GM23338 (cell line): ENCODE measurements at regions not wholly inside any gene's neighbourhood (a gene's known extent, or its start where the extent isn't known, plus 50 kb on each side); places are given as distances from the start of the nearest gene placed in this dataset.

Source experiments
- CREB1 ChIP-seq: fragments of 250-450 bp; sonication (Bioruptor Pico); IDR thresholded peaks from 2 replicates; pipeline ENCODE4 v1.5.0; 2020; ENCODE audit warnings: low read depth, mild to moderate bottlenecking, moderate library complexity
- EZH2 ChIP-seq: fragments of 200-600 bp; sonication (generic); IDR thresholded peaks from one replicate; pipeline ENCODE4 v1.8.0; 2017; ENCODE audit warnings: antibody characterized with exemption, mild to moderate bottlenecking, low read depth; ENCODE audit not compliant: unreplicated experiment
- EZH2phosphoT487 ChIP-seq: fragments of 200-600 bp; sonication (generic); IDR thresholded peaks from one replicate; pipeline ENCODE4 v1.8.1; 2018; ENCODE audit warnings: antibody characterized with exemption; ENCODE audit not compliant: unreplicated experiment
- JUNB ChIP-seq: IDR thresholded peaks from one replicate; pipeline ENCODE4 v1.6.1; 2016; ENCODE audit warnings: antibody characterized with exemption; ENCODE audit not compliant: unreplicated experiment
- POLR2AphosphoS5 ChIP-seq: IDR thresholded peaks from 2 replicates; pipeline ENCODE4 v1.6.1; 2016; ENCODE audit warnings: antibody characterized with exemption, low read depth
- ZNF114 ChIP-seq: fragments of 250-450 bp; sonication (Bioruptor Pico); IDR thresholded peaks from 2 replicates; pipeline ENCODE4 v1.5.0; 2020; ENCODE audit warnings: mild to moderate bottlenecking, moderate library complexity
- ZNF331 ChIP-seq: fragments of 250-450 bp; sonication (Bioruptor Pico); IDR thresholded peaks from 2 replicates; pipeline ENCODE4 v1.5.0; 2020; ENCODE audit warnings: low read depth, mild to moderate bottlenecking, moderate library complexity
- TF ChIP-seq, protein P1 (sequence below), 2 experiments: fragments of 200-600 bp in 1 of 2; sonication (generic) in 1 of 2; conservative IDR thresholded peaks; 2 replicates each; pipeline versions ENCODE4 v1.5.1 to v1.6.1; 2016 to 2017; ENCODE audit warnings: antibody characterized with exemption in 2 of 2, low read depth in 2 of 2, mild to moderate bottlenecking in 2 of 2, moderate library complexity in 1 of 2
- TF ChIP-seq, protein P2 (sequence below): IDR thresholded peaks from one replicate; pipeline ENCODE4 v1.6.1; 2018; ENCODE audit warnings: antibody characterized with exemption; ENCODE audit not compliant: unreplicated experiment
- TF ChIP-seq, protein P3 (sequence below): IDR thresholded peaks from 2 replicates; pipeline ENCODE4 v1.6.1; 2016; ENCODE audit warnings: antibody characterized with exemption

DNA sequence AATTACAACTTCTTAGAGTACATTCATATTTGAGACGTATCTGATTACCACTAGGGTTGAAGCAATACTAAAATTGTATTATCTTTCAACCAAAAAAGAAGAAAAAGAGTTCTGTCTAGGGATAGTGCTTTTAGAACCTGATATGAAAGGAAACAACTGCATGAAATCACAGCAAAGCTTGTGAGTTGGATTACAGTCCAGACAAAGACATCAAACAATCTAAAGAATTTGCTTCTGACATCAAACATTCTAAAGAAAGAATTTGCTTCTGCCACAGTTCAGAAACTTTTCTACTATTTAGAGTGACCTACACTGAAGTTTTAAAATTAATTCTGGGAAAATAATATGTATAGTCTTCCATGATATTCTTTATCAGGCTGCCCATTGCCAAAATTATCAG is 1141.1 kb upstream of the ACO1 start:
- TF ChIP-seq CREB1 (CRISPR knock-in tag) (no peak), EZH2phosphoT487 (no peak), EZH2 (no peak), POLR2AphosphoS5 (no peak), JUNB (no peak), ZNF331 (CRISPR knock-in tag) (no peak), ZNF114 (CRISPR knock-in tag) (no peak)
- TF ChIP-seq, protein P1, sequence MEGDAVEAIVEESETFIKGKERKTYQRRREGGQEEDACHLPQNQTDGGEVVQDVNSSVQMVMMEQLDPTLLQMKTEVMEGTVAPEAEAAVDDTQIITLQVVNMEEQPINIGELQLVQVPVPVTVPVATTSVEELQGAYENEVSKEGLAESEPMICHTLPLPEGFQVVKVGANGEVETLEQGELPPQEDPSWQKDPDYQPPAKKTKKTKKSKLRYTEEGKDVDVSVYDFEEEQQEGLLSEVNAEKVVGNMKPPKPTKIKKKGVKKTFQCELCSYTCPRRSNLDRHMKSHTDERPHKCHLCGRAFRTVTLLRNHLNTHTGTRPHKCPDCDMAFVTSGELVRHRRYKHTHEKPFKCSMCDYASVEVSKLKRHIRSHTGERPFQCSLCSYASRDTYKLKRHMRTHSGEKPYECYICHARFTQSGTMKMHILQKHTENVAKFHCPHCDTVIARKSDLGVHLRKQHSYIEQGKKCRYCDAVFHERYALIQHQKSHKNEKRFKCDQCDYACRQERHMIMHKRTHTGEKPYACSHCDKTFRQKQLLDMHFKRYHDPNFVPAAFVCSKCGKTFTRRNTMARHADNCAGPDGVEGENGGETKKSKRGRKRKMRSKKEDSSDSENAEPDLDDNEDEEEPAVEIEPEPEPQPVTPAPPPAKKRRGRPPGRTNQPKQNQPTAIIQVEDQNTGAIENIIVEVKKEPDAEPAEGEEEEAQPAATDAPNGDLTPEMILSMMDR (conservative IDR thresholded peaks at IDR 0.05; ENCODE audit: low read depth in 2 of 2): no peak
- TF ChIP-seq, protein P2, sequence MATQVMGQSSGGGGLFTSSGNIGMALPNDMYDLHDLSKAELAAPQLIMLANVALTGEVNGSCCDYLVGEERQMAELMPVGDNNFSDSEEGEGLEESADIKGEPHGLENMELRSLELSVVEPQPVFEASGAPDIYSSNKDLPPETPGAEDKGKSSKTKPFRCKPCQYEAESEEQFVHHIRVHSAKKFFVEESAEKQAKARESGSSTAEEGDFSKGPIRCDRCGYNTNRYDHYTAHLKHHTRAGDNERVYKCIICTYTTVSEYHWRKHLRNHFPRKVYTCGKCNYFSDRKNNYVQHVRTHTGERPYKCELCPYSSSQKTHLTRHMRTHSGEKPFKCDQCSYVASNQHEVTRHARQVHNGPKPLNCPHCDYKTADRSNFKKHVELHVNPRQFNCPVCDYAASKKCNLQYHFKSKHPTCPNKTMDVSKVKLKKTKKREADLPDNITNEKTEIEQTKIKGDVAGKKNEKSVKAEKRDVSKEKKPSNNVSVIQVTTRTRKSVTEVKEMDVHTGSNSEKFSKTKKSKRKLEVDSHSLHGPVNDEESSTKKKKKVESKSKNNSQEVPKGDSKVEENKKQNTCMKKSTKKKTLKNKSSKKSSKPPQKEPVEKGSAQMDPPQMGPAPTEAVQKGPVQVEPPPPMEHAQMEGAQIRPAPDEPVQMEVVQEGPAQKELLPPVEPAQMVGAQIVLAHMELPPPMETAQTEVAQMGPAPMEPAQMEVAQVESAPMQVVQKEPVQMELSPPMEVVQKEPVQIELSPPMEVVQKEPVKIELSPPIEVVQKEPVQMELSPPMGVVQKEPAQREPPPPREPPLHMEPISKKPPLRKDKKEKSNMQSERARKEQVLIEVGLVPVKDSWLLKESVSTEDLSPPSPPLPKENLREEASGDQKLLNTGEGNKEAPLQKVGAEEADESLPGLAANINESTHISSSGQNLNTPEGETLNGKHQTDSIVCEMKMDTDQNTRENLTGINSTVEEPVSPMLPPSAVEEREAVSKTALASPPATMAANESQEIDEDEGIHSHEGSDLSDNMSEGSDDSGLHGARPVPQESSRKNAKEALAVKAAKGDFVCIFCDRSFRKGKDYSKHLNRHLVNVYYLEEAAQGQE: no peak
- TF ChIP-seq, protein P3, sequence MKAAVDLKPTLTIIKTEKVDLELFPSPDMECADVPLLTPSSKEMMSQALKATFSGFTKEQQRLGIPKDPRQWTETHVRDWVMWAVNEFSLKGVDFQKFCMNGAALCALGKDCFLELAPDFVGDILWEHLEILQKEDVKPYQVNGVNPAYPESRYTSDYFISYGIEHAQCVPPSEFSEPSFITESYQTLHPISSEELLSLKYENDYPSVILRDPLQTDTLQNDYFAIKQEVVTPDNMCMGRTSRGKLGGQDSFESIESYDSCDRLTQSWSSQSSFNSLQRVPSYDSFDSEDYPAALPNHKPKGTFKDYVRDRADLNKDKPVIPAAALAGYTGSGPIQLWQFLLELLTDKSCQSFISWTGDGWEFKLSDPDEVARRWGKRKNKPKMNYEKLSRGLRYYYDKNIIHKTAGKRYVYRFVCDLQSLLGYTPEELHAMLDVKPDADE: no peak
